PC-9 (cell line): ENCODE measurements at regions not wholly inside any gene's neighbourhood (a gene's known extent, or its start where the extent isn't known, plus 50 kb on each side); places are given as distances from the start of the nearest gene placed in this dataset.

Experiments
- BruUV-seq: library from RNA; stranded (reverse); fragments of 400-500 nt; replicated peaks from 2 replicates; lab custom pipeline; 2021; lab: Mats Ljungman, UMichigan
- CTCF ChIA-PET: fragments of 300-600 bp; sonication (Branson Sonifier 250); formaldehyde crosslinking; loops from one replicate; lab custom pipeline; 2022; ENCODE audit warnings: antibody characterized with exemption; lab: Charles Lee
- POLR2A ChIA-PET: fragments of 300-600 bp; sonication (Branson Sonifier 250); formaldehyde crosslinking; loops from one replicate; lab custom pipeline; 2022; ENCODE audit warnings: antibody characterized with exemption; ENCODE audit not compliant: unreplicated experiment; lab: Charles Lee
- DNase-seq, 2 experiments: peaks; one replicate each; pipeline versions ENCODE4 v3.0.0 to v3.0.0-alpha.2; 2015 to 2022; ENCODE audit warnings: mixed read lengths in 1 of 2
- H2AFZ ChIP-seq: fragments of 200-600 bp; sonication (generic); 2 replicates; pipeline ENCODE4 v1.8.1; 2017; ENCODE audit warnings: antibody characterized with exemption
- H3F3A ChIP-seq: fragments of 200-600 bp; sonication (generic); 2 replicates; pipeline ENCODE4 v1.8.1; 2017; ENCODE audit warnings: antibody characterized with exemption, mild to moderate bottlenecking, low read depth; ENCODE audit not compliant: insufficient read depth
- H3K27ac ChIP-seq: fragments of 200-600 bp; sonication (generic); 2 replicates; pipeline ENCODE4 v1.6.1; 2016; ENCODE audit warnings: mixed run types
- H3K27me3 ChIP-seq: fragments of 200-600 bp; sonication (generic); 2 replicates; pipeline ENCODE4 v1.6.1; 2016; ENCODE audit warnings: low read depth, mixed run types; ENCODE audit not compliant: insufficient read depth
- H3K36me3 ChIP-seq: fragments of 200-600 bp; sonication (generic); 2 replicates; pipeline ENCODE4 v1.6.1; 2016; ENCODE audit warnings: low read depth, mixed run types
- H3K4me1 ChIP-seq: fragments of 200-600 bp; sonication (generic); replicated peaks from 2 replicates; pipeline ENCODE4 v1.6.1; 2016; ENCODE audit warnings: mixed run types; ENCODE audit not compliant: insufficient read depth
- H3K4me2 ChIP-seq: fragments of 200-600 bp; sonication (generic); 2 replicates; pipeline ENCODE4 v1.6.1; 2017; ENCODE audit warnings: mixed run types
- H3K4me3 ChIP-seq: fragments of 200-600 bp; sonication (generic); 2 replicates; pipeline ENCODE4 v1.6.1; 2016; ENCODE audit warnings: mixed run types
- H3K79me2 ChIP-seq: fragments of 200-600 bp; sonication (generic); 2 replicates; pipeline ENCODE4 v1.6.1; 2017; ENCODE audit warnings: low read depth, mixed run types
- H3K9me2 ChIP-seq: fragments of 200-600 bp; sonication (generic); 2 replicates; pipeline ENCODE4 v1.8.1; 2017; ENCODE audit warnings: mild to moderate bottlenecking; ENCODE audit not compliant: insufficient read depth
- H3K9me3 ChIP-seq: fragments of 200-600 bp; sonication (generic); 2 replicates; pipeline ENCODE4 v1.8.1; 2016; ENCODE audit warnings: low read depth; ENCODE audit not compliant: insufficient read depth
- H4K20me1 ChIP-seq: fragments of 200-600 bp; sonication (generic); 2 replicates; pipeline ENCODE4 v1.8.1; 2017; ENCODE audit not compliant: insufficient read depth
- EZH2 ChIP-seq: fragments of 200-600 bp; sonication (generic); IDR thresholded peaks from 2 replicates; pipeline ENCODE4 v1.8.0; 2017; ENCODE audit warnings: antibody characterized with exemption, low read depth
- intact Hi-C: fragments of 100-400 bp; cut with micrococcal nuclease; formaldehyde crosslinking; loops from one replicate; pipeline ENCODE4 v1.10.0; 2022; ENCODE audit not compliant: unreplicated experiment
- TF ChIP-seq, protein P1 (sequence below): fragments of 200-600 bp; sonication (generic); conservative IDR thresholded peaks from 2 replicates; pipeline ENCODE4 v1.6.1; 2017; ENCODE audit warnings: mixed run types, antibody characterized with exemption, mild to moderate bottlenecking, moderate library complexity

DNA sequence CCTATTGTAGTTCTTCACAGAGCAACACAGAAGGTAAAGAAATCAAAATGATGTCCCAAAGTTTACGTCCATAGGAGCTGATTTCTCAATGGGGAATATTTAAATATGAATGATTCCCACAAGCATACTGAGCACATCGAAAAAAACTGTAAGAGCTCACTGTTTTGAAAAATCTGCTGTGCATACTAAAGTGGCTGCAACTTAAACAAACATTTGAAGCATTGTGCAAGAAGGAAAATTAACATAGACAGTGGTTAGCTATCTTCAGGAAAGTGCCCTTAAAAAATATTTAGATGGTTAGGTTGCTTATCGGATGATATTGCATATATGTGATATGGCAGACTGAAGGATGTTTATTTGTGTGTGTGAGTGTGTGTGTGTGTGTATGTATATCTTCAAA is 747.6 kb downstream of the RFPL4B start:
- no peak for TF ChIP-seq EZH2
- TF ChIP-seq, protein P1, sequence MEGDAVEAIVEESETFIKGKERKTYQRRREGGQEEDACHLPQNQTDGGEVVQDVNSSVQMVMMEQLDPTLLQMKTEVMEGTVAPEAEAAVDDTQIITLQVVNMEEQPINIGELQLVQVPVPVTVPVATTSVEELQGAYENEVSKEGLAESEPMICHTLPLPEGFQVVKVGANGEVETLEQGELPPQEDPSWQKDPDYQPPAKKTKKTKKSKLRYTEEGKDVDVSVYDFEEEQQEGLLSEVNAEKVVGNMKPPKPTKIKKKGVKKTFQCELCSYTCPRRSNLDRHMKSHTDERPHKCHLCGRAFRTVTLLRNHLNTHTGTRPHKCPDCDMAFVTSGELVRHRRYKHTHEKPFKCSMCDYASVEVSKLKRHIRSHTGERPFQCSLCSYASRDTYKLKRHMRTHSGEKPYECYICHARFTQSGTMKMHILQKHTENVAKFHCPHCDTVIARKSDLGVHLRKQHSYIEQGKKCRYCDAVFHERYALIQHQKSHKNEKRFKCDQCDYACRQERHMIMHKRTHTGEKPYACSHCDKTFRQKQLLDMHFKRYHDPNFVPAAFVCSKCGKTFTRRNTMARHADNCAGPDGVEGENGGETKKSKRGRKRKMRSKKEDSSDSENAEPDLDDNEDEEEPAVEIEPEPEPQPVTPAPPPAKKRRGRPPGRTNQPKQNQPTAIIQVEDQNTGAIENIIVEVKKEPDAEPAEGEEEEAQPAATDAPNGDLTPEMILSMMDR: no peak
- intact Hi-C loops: no loop called here
- Histone ChIP-seq H3F3A (no peaks in the 10 kb centered on the region), H3K9me3 (0 out of 2 replicates have a peak, but pooled peaks cover 7% of the 10 kb centered on the region), H3K27me3 (no peaks in the 10 kb centered on the region), H3K4me3 (no peak overlapping the region), H3K4me2 (no peak overlapping the region), H3K36me3 (no peaks in the 10 kb centered on the region), H4K20me1 (no peaks in the 10 kb centered on the region), H3K27ac (no peak overlapping the region), H3K9me2 (no peaks in the 10 kb centered on the region), H2AFZ (no peak overlapping the region), H3K4me1 (no peaks in the 10 kb centered on the region), H3K79me2 (no peaks in the 10 kb centered on the region)
- ChIA-PET CTCF (no interaction called here), POLR2A (no interaction called here)
- no TSS peak for BruUV-seq
- no peak for DNase-seq

DNA sequence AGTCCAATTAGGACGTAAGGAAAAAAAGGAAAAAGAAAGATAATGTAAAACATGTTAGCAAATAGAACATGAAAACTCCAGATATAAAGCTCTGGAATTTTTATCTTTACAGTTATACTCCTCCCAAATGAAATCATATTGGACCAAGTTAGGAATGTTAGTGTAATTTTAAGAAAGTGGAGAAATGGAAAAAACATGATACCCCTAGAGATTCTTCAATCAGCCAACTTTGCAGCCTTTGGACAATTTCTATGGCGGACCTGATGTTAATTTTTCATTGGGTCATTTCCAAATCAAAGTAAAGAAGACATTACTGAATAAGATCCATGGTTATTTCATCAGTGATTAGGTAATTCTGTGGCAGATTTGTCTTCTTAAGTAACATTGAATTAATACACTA is 748.7 kb downstream of the RFPL4B start:
- TF ChIP-seq, protein P1: no peak
- TF ChIP-seq EZH2: no peak
- Histone ChIP-seq H3K4me1 (no peaks in the 10 kb centered on the region), H4K20me1 (no peaks in the 10 kb centered on the region), H3K4me2 (no peak overlapping the region), H3K36me3 (no peaks in the 10 kb centered on the region), H3K79me2 (no peaks in the 10 kb centered on the region), H3F3A (no peaks in the 10 kb centered on the region), H3K4me3 (no peak overlapping the region), H2AFZ (no peak overlapping the region), H3K27ac (no peak overlapping the region), H3K9me2 (no peaks in the 10 kb centered on the region), H3K9me3 (0 out of 2 replicates have a peak, but pooled peaks cover 3% of the 10 kb centered on the region), H3K27me3 (no peaks in the 10 kb centered on the region)
- ChIA-PET CTCF (no interaction called here), POLR2A (interaction anchor here (0.7 kb wide), 1 partner anchor 44 kb away, joined by 16 read pairs; no protein-coding TSS in a partner anchor)
- DNase-seq: no peak
- intact Hi-C loops: no loop called here
- no TSS peak for BruUV-seq

DNA sequence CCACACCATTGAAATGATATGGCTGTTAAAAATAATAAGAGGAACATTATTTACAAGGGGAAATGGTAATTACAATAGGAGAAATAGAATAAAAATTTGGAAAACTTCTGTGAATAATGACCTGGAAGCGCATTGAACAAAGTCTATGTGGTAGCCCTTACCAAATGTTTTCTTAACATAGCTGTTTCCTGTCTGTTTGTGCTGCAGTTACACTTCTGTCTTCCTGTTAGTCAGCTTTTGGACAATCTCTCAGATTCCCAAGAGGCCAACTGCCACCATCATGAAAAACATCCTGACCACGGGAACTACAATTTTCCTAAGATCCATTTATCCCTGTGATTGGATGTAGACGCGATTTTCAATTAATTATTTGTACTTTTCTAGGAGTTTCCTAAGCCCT is 754.4 kb upstream of the MARCKS start:
- Histone ChIP-seq H3F3A (no peaks in the 10 kb centered on the region), H3K27me3 (no peaks in the 10 kb centered on the region), H3K27ac (no peak overlapping the region), H2AFZ (no peak overlapping the region), H3K4me2 (no peak overlapping the region), H3K4me1 (no peaks in the 10 kb centered on the region), H3K4me3 (no peak overlapping the region), H3K9me2 (0 out of 2 replicates have a peak, but pooled peaks cover 6% of the 10 kb centered on the region), H3K9me3 (no peaks in the 10 kb centered on the region; the same call in 1 of the 2 replicates), H4K20me1 (no peaks in the 10 kb centered on the region), H3K79me2 (no peaks in the 10 kb centered on the region), H3K36me3 (no peaks in the 10 kb centered on the region)
- CTCF ChIA-PET: no interaction called here
- DNase-seq: no peak
- POLR2A ChIA-PET: no interaction called here
- intact Hi-C loops: no loop called here
- no TSS peak for BruUV-seq
- no peak for TF ChIP-seq EZH2
- TF ChIP-seq, protein P1: no peak
